Mesothelial cell of epicardium (in vitro differentiated cells): ENCODE measurements at regions not wholly inside any gene's neighbourhood (a gene's known extent, or its start where the extent isn't known, plus 50 kb on each side); places are given as distances from the start of the nearest gene placed in this dataset.

Source experiments
- DNase-seq, 2 experiments: peaks; one replicate each; pipeline ENCODE4 v3.0.0; 2021; ENCODE audit warnings: low spot score in 2 of 2; ENCODE audit not compliant: unreplicated experiment in 2 of 2
- H3K27ac Mint-ChIP-seq: 2 replicates; pipeline ENCODE4 v1.8.0; 2021; ENCODE audit warnings: mixed read lengths
- H3K27me3 Mint-ChIP-seq: 2 replicates; pipeline ENCODE4 v1.8.0; 2021; ENCODE audit warnings: low read depth, mixed read lengths
- H3K36me3 Mint-ChIP-seq: 2 replicates; pipeline ENCODE4 v1.8.0; 2021; ENCODE audit warnings: mixed read lengths
- H3K4me1 Mint-ChIP-seq: 2 replicates; pipeline ENCODE4 v1.8.0; 2021; ENCODE audit warnings: mixed read lengths
- H3K4me3 Mint-ChIP-seq: 2 replicates; pipeline ENCODE4 v1.8.0; 2021; ENCODE audit warnings: mild to moderate bottlenecking, moderate library complexity, mixed read lengths
- H3K9me3 Mint-ChIP-seq: 2 replicates; pipeline ENCODE4 v1.8.0; 2021; ENCODE audit warnings: mixed read lengths
- TF ChIP-seq, protein P1 (sequence below): fragments of 200-600 bp; sonication (generic); IDR thresholded peaks from one replicate; pipeline ENCODE4 v1.5.0; 2021; ENCODE audit warnings: antibody characterized with exemption; ENCODE audit not compliant: unreplicated experiment

DNA sequence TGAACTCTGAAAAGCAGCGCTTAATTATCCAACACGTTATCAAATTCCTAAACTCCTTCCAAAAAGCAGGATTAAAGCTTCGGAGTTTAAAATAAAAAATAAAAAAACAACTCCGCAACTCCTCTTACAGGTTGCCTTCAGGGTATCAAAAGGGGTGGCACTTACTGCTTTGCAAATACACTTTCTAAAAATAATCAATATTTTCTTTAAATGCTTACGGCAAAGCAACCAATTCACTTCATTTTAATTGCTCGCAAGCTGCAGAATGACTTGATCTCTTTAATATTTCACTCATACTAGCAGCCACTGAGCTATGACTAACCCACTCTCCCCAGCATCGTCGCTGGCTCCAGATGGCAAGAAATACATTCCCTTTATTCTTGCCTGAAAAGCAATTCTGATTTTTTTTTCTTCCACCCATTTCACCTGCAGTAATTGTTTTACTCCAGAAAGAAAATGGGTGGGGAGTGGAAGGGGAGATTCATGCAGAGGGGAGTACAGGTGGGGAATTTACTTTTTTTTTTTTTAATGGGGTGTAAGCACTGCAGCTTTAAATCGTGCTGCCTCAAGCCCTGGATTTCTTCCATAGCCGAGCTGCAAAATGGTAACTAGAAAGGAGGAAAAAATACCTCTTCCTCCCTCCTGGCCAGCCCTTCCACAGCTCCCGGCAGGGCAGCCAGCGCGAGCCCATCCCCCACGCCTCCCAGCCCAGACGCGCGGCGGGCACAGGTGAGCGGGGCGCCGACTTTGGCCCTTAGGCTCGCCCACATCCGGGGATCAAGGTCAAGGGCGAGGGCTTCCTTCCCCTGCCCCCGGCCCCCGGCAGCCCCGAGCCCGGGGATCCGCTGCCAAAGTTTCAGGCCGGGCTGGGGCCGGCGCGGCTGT is 54.2 kb upstream of the FHIP2A start:
- Mint-ChIP-seq H3K9me3 (no peaks in the 10 kb centered on the region), H3K4me1 (peaks cover 11% of the 10 kb centered on the region), H3K27me3 (peaks cover 15% of the 10 kb centered on the region), H3K27ac (peak overlapping the region; percentile 68), H3K36me3 (no peaks in the 10 kb centered on the region), H3K4me3 (peak overlapping the region; percentile 78)
- DNase-seq: peak in 1 of 2 experiments; percentile 55
- TF ChIP-seq, protein P1, sequence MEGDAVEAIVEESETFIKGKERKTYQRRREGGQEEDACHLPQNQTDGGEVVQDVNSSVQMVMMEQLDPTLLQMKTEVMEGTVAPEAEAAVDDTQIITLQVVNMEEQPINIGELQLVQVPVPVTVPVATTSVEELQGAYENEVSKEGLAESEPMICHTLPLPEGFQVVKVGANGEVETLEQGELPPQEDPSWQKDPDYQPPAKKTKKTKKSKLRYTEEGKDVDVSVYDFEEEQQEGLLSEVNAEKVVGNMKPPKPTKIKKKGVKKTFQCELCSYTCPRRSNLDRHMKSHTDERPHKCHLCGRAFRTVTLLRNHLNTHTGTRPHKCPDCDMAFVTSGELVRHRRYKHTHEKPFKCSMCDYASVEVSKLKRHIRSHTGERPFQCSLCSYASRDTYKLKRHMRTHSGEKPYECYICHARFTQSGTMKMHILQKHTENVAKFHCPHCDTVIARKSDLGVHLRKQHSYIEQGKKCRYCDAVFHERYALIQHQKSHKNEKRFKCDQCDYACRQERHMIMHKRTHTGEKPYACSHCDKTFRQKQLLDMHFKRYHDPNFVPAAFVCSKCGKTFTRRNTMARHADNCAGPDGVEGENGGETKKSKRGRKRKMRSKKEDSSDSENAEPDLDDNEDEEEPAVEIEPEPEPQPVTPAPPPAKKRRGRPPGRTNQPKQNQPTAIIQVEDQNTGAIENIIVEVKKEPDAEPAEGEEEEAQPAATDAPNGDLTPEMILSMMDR: no peak

DNA sequence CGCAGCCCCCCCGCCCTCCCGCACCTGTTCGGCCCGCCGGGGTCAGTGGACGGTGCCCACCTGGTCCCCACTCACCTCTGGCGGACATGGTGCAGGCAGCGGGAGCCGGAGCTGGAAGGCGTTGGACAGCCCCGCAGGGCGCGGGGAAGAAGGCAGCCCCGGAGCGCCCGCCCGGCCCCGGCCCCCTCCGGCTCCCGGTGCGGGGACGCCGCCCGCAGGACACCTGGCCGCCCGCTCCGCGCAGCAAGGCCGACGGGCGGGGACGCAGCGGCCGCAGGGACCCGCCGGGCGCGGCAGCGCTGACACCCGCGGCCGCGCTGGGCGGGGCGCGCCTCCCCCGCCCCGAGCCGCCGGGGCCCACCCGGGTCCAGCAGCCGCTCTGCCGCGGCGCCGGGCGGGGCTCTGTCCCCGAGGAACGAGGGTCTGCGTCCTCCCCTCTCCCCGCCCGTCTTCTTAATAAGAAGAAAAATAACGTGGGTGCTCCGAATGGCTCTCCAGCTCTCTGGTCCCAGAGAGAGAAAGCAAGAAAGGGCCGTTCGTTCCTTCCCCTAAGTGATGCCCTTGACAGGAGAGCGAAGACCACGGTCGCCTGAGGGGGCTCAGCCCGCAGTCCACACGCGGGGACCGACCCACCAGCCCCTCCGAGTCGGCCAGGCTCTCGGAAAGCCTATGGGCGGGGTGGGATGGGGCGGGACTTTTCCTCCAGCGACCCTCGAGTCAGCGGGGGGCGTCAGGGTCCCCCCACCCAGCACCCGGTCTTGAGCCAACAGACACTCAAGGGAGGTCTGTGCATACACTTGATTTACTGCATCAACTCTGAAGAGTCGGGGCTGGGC is 53.4 kb upstream of the FHIP2A start:
- Mint-ChIP-seq H3K4me3 (peak overlapping the region; percentile 70), H3K36me3 (no peaks in the 10 kb centered on the region), H3K27ac (peak overlapping the region; percentile 25), H3K4me1 (peaks cover 11% of the 10 kb centered on the region), H3K27me3 (peaks cover 15% of the 10 kb centered on the region), H3K9me3 (no peaks in the 10 kb centered on the region)
- no peak for DNase-seq
- TF ChIP-seq, protein P1: no peak

DNA sequence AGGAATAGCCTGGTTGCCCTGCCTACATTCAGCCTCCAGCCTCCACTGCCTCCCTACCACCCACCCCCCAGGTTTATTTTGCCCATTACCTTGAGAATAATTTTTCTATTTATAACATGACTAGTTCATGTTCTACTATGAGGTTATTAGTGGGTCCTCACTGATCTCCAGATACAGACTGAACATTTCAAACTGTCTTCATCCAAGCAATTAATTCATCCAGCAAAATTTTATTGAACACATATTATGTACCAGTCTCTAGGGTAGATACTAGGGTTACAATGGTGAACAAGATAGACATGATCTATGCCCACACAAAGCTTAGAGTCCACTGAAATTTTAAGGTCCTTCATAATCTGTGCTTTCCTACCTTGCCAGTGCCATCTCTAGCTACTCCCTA is 51.6 kb upstream of the FHIP2A start:
- peaks cover 18% of the 10 kb centered on the region for H3K27me3 Mint-ChIP-seq
- H3K4me1 Mint-ChIP-seq: peaks cover 11% of the 10 kb centered on the region
- no peak overlapping the region for H3K4me3 Mint-ChIP-seq
- TF ChIP-seq, protein P1: no peak
- no peaks in the 10 kb centered on the region for H3K9me3 Mint-ChIP-seq
- H3K36me3 Mint-ChIP-seq: no peaks in the 10 kb centered on the region
- DNase-seq: no peak
- H3K27ac Mint-ChIP-seq: no peak overlapping the region

DNA sequence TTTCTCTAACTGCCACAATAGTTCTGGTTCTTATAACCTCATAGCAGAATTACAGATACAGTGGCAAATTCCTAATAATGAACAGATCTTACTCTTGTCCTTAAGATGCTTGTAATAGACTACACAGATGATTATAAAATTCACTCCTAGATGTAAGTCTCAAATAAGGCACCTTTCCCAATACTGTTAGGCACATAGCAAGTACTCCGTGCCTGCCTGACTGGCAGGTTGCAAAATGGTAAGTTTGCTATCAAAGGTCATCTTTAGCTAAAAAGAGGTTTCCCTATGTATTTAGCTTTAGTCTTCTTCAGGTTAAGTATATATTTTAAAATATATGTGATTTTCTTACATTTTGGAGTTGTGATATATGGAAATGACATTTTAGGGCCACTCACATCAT is 50.4 kb upstream of the FHIP2A start:
- Mint-ChIP-seq H3K27me3 (peaks cover 18% of the 10 kb centered on the region), H3K27ac (no peak overlapping the region), H3K9me3 (no peaks in the 10 kb centered on the region), H3K4me3 (no peak overlapping the region), H3K4me1 (peaks cover 11% of the 10 kb centered on the region), H3K36me3 (no peaks in the 10 kb centered on the region)
- DNase-seq: no peak
- TF ChIP-seq, protein P1: no peak

DNA sequence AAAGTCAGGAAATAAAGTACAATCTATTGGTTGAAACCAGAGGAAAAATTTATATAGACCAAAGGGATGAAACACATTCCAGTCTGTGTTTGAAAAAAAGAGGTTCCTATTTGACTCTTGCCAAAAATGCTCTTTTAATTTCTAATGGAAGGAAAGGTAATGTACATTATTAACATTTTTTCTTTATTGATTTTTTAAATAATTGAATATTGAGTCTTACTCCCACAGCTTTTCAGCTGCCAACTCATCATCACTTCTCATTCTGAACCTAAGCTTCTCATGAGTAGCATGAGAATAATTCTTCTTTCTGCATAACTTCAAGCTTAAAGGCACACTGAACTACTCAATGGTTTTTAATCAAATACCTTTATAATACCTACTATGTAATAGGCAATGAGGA is 49.8 kb upstream of the FHIP2A start:
- Mint-ChIP-seq H3K36me3 (no peaks in the 10 kb centered on the region), H3K27ac (no peak overlapping the region), H3K4me3 (no peak overlapping the region), H3K9me3 (no peaks in the 10 kb centered on the region), H3K4me1 (peaks cover 8% of the 10 kb centered on the region), H3K27me3 (peaks cover 16% of the 10 kb centered on the region)
- DNase-seq: no peak
- TF ChIP-seq, protein P1: no peak
